ENCODE measurements at regions not wholly inside any gene's neighbourhood (a gene's known extent, or its start where the extent isn't known, plus 50 kb on each side); places are given as distances from the start of the nearest gene placed in this dataset.

DNA sequence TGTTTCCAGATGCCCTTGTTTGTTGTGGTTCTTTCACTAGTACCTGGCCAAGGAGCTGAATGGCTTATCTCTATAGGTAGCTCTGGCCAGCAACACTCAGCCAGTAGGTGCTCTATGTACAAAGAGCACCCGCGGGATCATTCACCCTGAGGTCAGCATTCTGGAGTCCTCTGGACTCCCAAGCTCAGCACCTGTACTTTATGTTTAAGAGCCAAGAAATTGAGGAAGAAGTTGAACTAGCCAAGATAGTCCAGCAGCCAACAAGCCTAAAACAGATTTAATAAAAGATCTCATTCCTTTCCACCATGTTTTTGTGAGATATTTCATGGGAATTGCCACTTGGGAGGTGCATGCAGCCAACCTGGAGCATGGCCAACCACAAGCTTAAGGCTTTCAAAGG lies 242.6 kb upstream of the PAPPA start:
- no peaks in the 10 kb centered on the region for H3K9me2 ChIP-seq (replicated peaks; ENCODE audit: insufficient read depth, low read length)
- no peaks in the 10 kb centered on the region for H3K79me2 ChIP-seq (ENCODE audit: low read length)
- no peaks in the 10 kb centered on the region for H3K4me1 ChIP-seq (ENCODE audit: low read length)
- H3K27ac ChIP-seq (ENCODE audit: low read length): no peak overlapping the region
- H3F3A ChIP-seq (ENCODE audit: insufficient read depth, low read length): no peaks in the 10 kb centered on the region
- H3K36me3 ChIP-seq (replicated peaks; ENCODE audit: insufficient read depth, low read length): no peaks in the 10 kb centered on the region
- H3K4me3 ChIP-seq (ENCODE audit: low read length): no peak overlapping the region
- no peak for DNase-seq
- H3K4me2 ChIP-seq (ENCODE audit: low read depth, low read length): no peak overlapping the region
- no peak overlapping the region for H3K9ac ChIP-seq (ENCODE audit: low read length)
- no peaks in the 10 kb centered on the region for H4K20me1 ChIP-seq (ENCODE audit: insufficient read depth, low read length)
- H2AFZ ChIP-seq (ENCODE audit: low read length): no peak overlapping the region
- no peaks in the 10 kb centered on the region for H3K9me3 ChIP-seq (replicated peaks; ENCODE audit: insufficient read depth, low read length)
- no peaks in the 10 kb centered on the region for H3K27me3 ChIP-seq (replicated peaks; ENCODE audit: insufficient read depth, low read length)
- TF ChIP-seq, protein P1, sequence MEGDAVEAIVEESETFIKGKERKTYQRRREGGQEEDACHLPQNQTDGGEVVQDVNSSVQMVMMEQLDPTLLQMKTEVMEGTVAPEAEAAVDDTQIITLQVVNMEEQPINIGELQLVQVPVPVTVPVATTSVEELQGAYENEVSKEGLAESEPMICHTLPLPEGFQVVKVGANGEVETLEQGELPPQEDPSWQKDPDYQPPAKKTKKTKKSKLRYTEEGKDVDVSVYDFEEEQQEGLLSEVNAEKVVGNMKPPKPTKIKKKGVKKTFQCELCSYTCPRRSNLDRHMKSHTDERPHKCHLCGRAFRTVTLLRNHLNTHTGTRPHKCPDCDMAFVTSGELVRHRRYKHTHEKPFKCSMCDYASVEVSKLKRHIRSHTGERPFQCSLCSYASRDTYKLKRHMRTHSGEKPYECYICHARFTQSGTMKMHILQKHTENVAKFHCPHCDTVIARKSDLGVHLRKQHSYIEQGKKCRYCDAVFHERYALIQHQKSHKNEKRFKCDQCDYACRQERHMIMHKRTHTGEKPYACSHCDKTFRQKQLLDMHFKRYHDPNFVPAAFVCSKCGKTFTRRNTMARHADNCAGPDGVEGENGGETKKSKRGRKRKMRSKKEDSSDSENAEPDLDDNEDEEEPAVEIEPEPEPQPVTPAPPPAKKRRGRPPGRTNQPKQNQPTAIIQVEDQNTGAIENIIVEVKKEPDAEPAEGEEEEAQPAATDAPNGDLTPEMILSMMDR (IDR thresholded peaks at IDR 0.05; ENCODE audit: low read length): no peak
- TF ChIP-seq EZH2phosphoT487 (IDR thresholded peaks at IDR 0.05; ENCODE audit: low read length): no peak

DNA sequence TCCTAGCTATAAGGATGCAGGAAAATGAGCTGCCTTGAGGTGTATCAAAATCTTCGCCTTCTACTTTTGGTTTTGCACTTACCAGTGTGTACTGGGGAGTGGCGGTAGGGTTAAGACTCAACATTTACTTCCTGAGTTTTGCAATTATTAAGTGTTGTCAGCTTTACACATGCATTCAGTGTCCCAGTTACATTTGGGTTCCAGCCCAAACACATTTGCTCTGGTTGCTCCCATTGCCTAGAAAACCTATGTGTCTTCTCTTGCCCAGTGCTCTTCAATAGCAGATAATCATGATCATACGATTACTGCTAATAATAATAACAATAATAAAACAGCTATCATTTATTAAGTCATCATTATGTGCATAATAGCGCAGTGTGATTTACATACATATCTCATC lies 241.5 kb upstream of the PAPPA start:
- no peaks in the 10 kb centered on the region for H3K9me2 ChIP-seq (replicated peaks; ENCODE audit: insufficient read depth, low read length)
- TF ChIP-seq EZH2phosphoT487 (IDR thresholded peaks at IDR 0.05; ENCODE audit: low read length) (no peak), EZH2 (optimal IDR thresholded peaks at IDR 0.05; ENCODE audit: low read depth, low read length) (no peak)
- TF ChIP-seq, protein P1 (IDR thresholded peaks at IDR 0.05; ENCODE audit: low read length): no peak

DNA sequence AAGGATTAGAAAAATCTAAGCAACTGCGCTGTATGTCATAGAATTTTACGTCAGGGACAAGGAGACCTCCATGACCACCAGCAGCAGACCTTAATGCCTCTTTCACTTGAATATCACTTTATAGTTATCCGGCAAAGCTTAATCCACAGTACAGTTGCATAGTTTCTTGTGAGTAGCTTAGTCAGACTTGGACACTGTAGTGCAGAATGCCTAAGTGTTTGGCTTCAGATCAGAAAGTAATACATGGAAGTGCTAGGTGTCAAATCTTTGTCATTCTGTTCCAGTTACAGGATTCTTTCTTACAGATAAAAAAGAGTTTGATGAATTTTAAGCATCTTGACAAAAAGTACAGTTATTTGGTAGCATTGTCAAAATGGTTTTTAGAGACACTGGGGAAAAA lies 239.9 kb upstream of the PAPPA start:
- no peaks in the 10 kb centered on the region for H3K79me2 ChIP-seq (ENCODE audit: low read length)
- no peaks in the 10 kb centered on the region for H3K27me3 ChIP-seq (replicated peaks; ENCODE audit: insufficient read depth, low read length)
- no peak overlapping the region for H3K27ac ChIP-seq (ENCODE audit: low read length)
- H3K4me2 ChIP-seq (ENCODE audit: low read depth, low read length): no peak overlapping the region
- H3K9me3 ChIP-seq (replicated peaks; ENCODE audit: insufficient read depth, low read length): no peaks in the 10 kb centered on the region
- no peaks in the 10 kb centered on the region for H3K36me3 ChIP-seq (replicated peaks; ENCODE audit: insufficient read depth, low read length)
- H4K20me1 ChIP-seq (ENCODE audit: insufficient read depth, low read length): no peaks in the 10 kb centered on the region
- H2AFZ ChIP-seq (ENCODE audit: low read length): no peak overlapping the region
- TF ChIP-seq, protein P1 (IDR thresholded peaks at IDR 0.05; ENCODE audit: low read length): no peak
- no peak for TF ChIP-seq EZH2 (optimal IDR thresholded peaks at IDR 0.05; ENCODE audit: low read depth, low read length)
- TF ChIP-seq EZH2phosphoT487 (IDR thresholded peaks at IDR 0.05; ENCODE audit: low read length): no peak
- H3K4me1 ChIP-seq (ENCODE audit: low read length): no peaks in the 10 kb centered on the region
- no peak overlapping the region for H3K9ac ChIP-seq (ENCODE audit: low read length)
- no peak for DNase-seq
- no peak overlapping the region for H3K4me3 ChIP-seq (ENCODE audit: low read length)
- H3K9me2 ChIP-seq (replicated peaks; ENCODE audit: insufficient read depth, low read length): no peaks in the 10 kb centered on the region
- no peaks in the 10 kb centered on the region for H3F3A ChIP-seq (ENCODE audit: insufficient read depth, low read length)

More for the DNA sequence above, 241.5 kb upstream of the PAPPA start:
- H3K9ac ChIP-seq (ENCODE audit: low read length): no peak overlapping the region
- no peaks in the 10 kb centered on the region for H3F3A ChIP-seq (ENCODE audit: insufficient read depth, low read length)
- no peak overlapping the region for H3K4me3 ChIP-seq (ENCODE audit: low read length)
- H3K9me3 ChIP-seq (replicated peaks; ENCODE audit: insufficient read depth, low read length): no peaks in the 10 kb centered on the region
- no peak overlapping the region for H2AFZ ChIP-seq (ENCODE audit: low read length)
- H4K20me1 ChIP-seq (ENCODE audit: insufficient read depth, low read length): no peaks in the 10 kb centered on the region
- H3K79me2 ChIP-seq (ENCODE audit: low read length): no peaks in the 10 kb centered on the region
- no peak for DNase-seq
- no peaks in the 10 kb centered on the region for H3K36me3 ChIP-seq (replicated peaks; ENCODE audit: insufficient read depth, low read length)
- no peak overlapping the region for H3K4me2 ChIP-seq (ENCODE audit: low read depth, low read length)
- H3K27me3 ChIP-seq (replicated peaks; ENCODE audit: insufficient read depth, low read length): no peaks in the 10 kb centered on the region
- H3K27ac ChIP-seq (ENCODE audit: low read length): no peak overlapping the region
- no peaks in the 10 kb centered on the region for H3K4me1 ChIP-seq (ENCODE audit: low read length)
